Mesenchymal stem cell (in vitro differentiated cells and primary cell): ENCODE measurements at regions not wholly inside any gene's neighbourhood (a gene's known extent, or its start where the extent isn't known, plus 50 kb on each side); places are given as distances from the start of the nearest gene placed in this dataset.

Experiments
- DNase-seq: peaks from one replicate; pipeline ENCODE4 v3.0.0-alpha.2; 2013
- H2AFZ ChIP-seq: one replicate; pipeline ENCODE4 v1.6.1; 2013; ENCODE audit warnings: low read depth, mild to moderate bottlenecking, control low read depth, inconsistent platforms, low read length, moderate library complexity
- H2AK5ac ChIP-seq: 2 replicates; pipeline ENCODE4 v1.6.1; 2013; ENCODE audit warnings: low read length, moderate library complexity, mild to moderate bottlenecking, inconsistent platforms; ENCODE audit not compliant: severe bottlenecking
- H2BK120ac ChIP-seq: one replicate; pipeline ENCODE4 v1.6.1; 2013; ENCODE audit warnings: low read depth, mild to moderate bottlenecking, inconsistent platforms, low read length, moderate library complexity
- H2BK12ac ChIP-seq, 2 experiments: one replicate each; pipeline ENCODE4 v1.6.1; 2013; ENCODE audit warnings: inconsistent platforms in 2 of 2, low read length in 2 of 2, mild to moderate bottlenecking in 2 of 2, moderate library complexity in 2 of 2, control low read depth in 1 of 2
- H2BK15ac ChIP-seq: one replicate; pipeline ENCODE4 v1.6.1; 2013; ENCODE audit warnings: mild to moderate bottlenecking, low read depth, inconsistent platforms; ENCODE audit not compliant: poor library complexity, severe bottlenecking
- H2BK5ac ChIP-seq: 2 replicates; pipeline ENCODE4 v1.6.1; 2013; ENCODE audit warnings: low read depth, mild to moderate bottlenecking, low read length, control low read depth, inconsistent platforms; ENCODE audit not compliant: poor library complexity, severe bottlenecking
- H3K14ac ChIP-seq, 2 experiments: one replicate each; pipeline ENCODE4 v1.6.1; 2013; ENCODE audit warnings: inconsistent platforms in 2 of 2, low read length in 2 of 2, control low read depth in 1 of 2, mild to moderate bottlenecking in 1 of 2, moderate library complexity in 1 of 2
- H3K18ac ChIP-seq, 2 experiments: one replicate each; pipeline ENCODE4 v1.6.1; 2013; ENCODE audit warnings: inconsistent platforms in 2 of 2, low read length in 2 of 2, control low read depth in 1 of 2, low read depth in 1 of 2, mild to moderate bottlenecking in 1 of 2
- H3K23ac ChIP-seq, 2 experiments: one replicate each; pipeline ENCODE4 v1.6.1; 2013; ENCODE audit warnings: inconsistent platforms in 2 of 2, low read length in 2 of 2, mild to moderate bottlenecking in 2 of 2, moderate library complexity in 2 of 2, control low read depth in 1 of 2
- H3K27ac ChIP-seq: 2 replicates; pipeline ENCODE4 v1.5.1; 2013; ENCODE audit warnings: mild to moderate bottlenecking, moderate library complexity, low read length, control low read depth, inconsistent platforms; ENCODE audit not compliant: poor library complexity, severe bottlenecking
- H3K27me3 ChIP-seq, 2 experiments: 2 replicates each; pipeline versions ENCODE4 v1.6.1 to v1.7.0; 2013; ENCODE audit warnings: low read length in 2 of 2, mild to moderate bottlenecking in 2 of 2, moderate library complexity in 2 of 2, control low read depth in 1 of 2, inconsistent platforms in 1 of 2; ENCODE audit not compliant: control insufficient read depth in 1 of 2, insufficient read depth in 1 of 2
- H3K36me3 ChIP-seq, 2 experiments: 2 replicates each; pipeline versions ENCODE4 v1.6.1 to v1.7.0; 2013; ENCODE audit warnings: low read length in 2 of 2, control low read depth in 1 of 2, inconsistent platforms in 1 of 2, low read depth in 1 of 2, mild to moderate bottlenecking in 1 of 2; ENCODE audit not compliant: insufficient read depth in 2 of 2, control insufficient read depth in 1 of 2
- H3K4ac ChIP-seq, 2 experiments: one replicate each; pipeline ENCODE4 v1.6.1; 2013; ENCODE audit warnings: inconsistent platforms in 2 of 2, low read length in 2 of 2, mild to moderate bottlenecking in 2 of 2, moderate library complexity in 2 of 2, control low read depth in 1 of 2, low read depth in 1 of 2
- H3K4me1 ChIP-seq: 2 replicates; pipeline ENCODE4 v1.6.1; 2013; ENCODE audit warnings: low read depth, low read length, control low read depth; ENCODE audit not compliant: control insufficient read depth, insufficient read depth
- H3K4me2 ChIP-seq: 2 replicates; pipeline ENCODE4 v1.6.1; 2013; ENCODE audit warnings: low read length, mild to moderate bottlenecking, inconsistent platforms; ENCODE audit not compliant: poor library complexity, severe bottlenecking
- H3K4me3 ChIP-seq, 2 experiments: 2 replicates each; pipeline versions ENCODE4 v1.5.1 to v1.7.0; 2013; ENCODE audit warnings: low read length in 2 of 2, mild to moderate bottlenecking in 2 of 2, control low read depth in 1 of 2, low read depth in 1 of 2; ENCODE audit not compliant: insufficient read depth in 1 of 2
- H3K79me1 ChIP-seq: replicated peaks from 2 replicates; pipeline ENCODE4 v1.6.1; 2013; ENCODE audit warnings: mild to moderate bottlenecking, control low read depth, low read length, inconsistent platforms; ENCODE audit not compliant: poor library complexity, severe bottlenecking
- H3K9ac ChIP-seq: 2 replicates; pipeline ENCODE4 v1.7.0; 2013; ENCODE audit warnings: mild to moderate bottlenecking, low read length, moderate library complexity
- H3K9me3 ChIP-seq: 2 replicates; pipeline ENCODE4 v1.7.0; 2013; ENCODE audit warnings: mild to moderate bottlenecking, low read length; ENCODE audit not compliant: control insufficient read depth
- H4K8ac ChIP-seq: one replicate; pipeline ENCODE4 v1.6.1; 2013; ENCODE audit warnings: inconsistent platforms, mild to moderate bottlenecking, low read length, moderate library complexity
- H4K91ac ChIP-seq: one replicate; pipeline ENCODE4 v1.6.1; 2013; ENCODE audit warnings: mild to moderate bottlenecking, low read length, inconsistent platforms
- WGBS: methylation state at CpG from one replicate; pipeline ENCODE4 v1.1.7; 2013; ENCODE audit warnings: mixed read lengths; 5-methylcytosine and 5-hydroxymethylcytosine counted together

- no peak overlapping the region for H2BK15ac ChIP-seq
- no peak for DNase-seq
Measured at GRCh38 chr12:126076515-126076914, 1011.3 kb downstream of the AACS start.

DNA sequence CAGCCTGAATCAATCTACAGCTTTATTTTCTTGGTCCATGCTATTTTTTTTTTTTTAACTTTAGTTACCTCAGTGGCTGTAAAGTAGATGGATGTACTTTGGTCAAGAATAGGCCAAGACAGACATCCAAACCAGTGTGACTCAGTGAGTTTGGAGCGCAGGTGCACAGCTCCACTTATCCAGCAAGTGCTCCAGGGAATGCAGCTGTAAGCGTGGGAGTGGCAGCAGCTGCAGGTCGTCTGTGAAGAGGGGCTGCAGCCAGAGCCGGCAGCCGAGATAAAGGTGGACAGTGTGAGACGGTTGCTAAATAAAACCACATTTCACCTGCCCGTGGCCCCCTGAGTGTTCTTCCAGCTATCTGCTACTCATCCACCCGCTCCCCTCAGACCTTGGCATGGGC lies 1018.7 kb downstream of the AACS start:
- Histone ChIP-seq H2AFZ (no peak overlapping the region), H3K9me3 (peaks cover 7% of the 10 kb centered on the region), H3K18ac (no peak overlapping the region), H3K23ac (no peak overlapping the region), H3K79me1 (no peaks in the 10 kb centered on the region), H2BK120ac (no peak overlapping the region), H3K27me3 (no peaks in the 10 kb centered on the region), H3K4me2 (no peak overlapping the region), H3K14ac (no peak overlapping the region), H2BK15ac (no peak overlapping the region), H2AK5ac (no peak overlapping the region), H3K9ac (no peak overlapping the region), H4K8ac (no peak overlapping the region), H3K4me3 (no peak overlapping the region), H3K27ac (no peak overlapping the region), H3K4me1 (no peaks in the 10 kb centered on the region), H2BK12ac (no peak overlapping the region), H3K4ac (no peak overlapping the region), H3K36me3 (no peaks in the 10 kb centered on the region), H2BK5ac (no peak overlapping the region), H4K91ac (no peak overlapping the region)
- DNase-seq, result no peak
- 85% methylated on average over 7 of the region's 8 CpGs for WGBS

More at GRCh38 chr12:126076515-126076914, 1011.3 kb downstream of the AACS start:
- Histone ChIP-seq H3K4ac (no peak overlapping the region), H3K4me3 (no peak overlapping the region), H3K27ac (no peak overlapping the region), H3K4me1 (no peaks in the 10 kb centered on the region), H3K79me1 (no peaks in the 10 kb centered on the region), H3K27me3 (no peaks in the 10 kb centered on the region), H4K8ac (no peak overlapping the region), H3K9me3 (peaks cover 23% of the 10 kb centered on the region), H3K4me2 (no peak overlapping the region), H3K9ac (no peak overlapping the region), H2AFZ (no peak overlapping the region), H2BK5ac (no peak overlapping the region), H3K23ac (no peak overlapping the region), H2BK12ac (no peak overlapping the region), H3K36me3 (no peaks in the 10 kb centered on the region), H3K14ac (no peak overlapping the region), H2AK5ac (no peak overlapping the region), H2BK120ac (no peak overlapping the region), H3K18ac (no peak overlapping the region), H4K91ac (no peak overlapping the region)
- 42% methylated on average over 1 of the region's 1 CpG for WGBS

DNA sequence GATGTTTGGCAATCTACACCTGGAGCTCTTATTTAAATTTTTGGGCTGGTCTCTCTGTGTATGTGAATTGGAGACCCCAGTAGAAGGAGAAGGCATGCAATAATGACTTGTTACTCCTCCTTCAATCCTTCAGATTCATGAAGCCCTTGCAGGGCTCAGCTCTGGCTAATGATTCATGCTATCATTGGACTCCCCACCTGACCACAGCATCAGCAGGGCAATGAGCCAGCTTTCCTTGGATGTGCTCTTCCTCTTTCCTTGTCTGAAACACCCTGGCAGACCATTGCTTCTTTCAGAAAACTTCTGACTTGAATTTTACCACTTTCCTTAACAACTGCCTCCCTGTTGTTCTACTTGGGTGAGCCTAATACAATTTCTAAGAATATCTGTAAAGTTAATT lies 1019.2 kb downstream of the AACS start:
- H4K8ac ChIP-seq, result no peak overlapping the region
- H3K9me3 ChIP-seq, result peaks cover 10% of the 10 kb centered on the region
- no peak overlapping the region for H3K14ac ChIP-seq
- no peaks in the 10 kb centered on the region for H3K27me3 ChIP-seq
- H3K36me3 ChIP-seq, result no peaks in the 10 kb centered on the region
- H3K4me3 ChIP-seq, result no peak overlapping the region
- H4K91ac ChIP-seq, result no peak overlapping the region
- H2BK12ac ChIP-seq, result no peak overlapping the region
- no peak overlapping the region for H3K4ac ChIP-seq
- H2BK5ac ChIP-seq, result no peak overlapping the region
- no peak overlapping the region for H3K4me2 ChIP-seq
- no peak overlapping the region for H3K9ac ChIP-seq
- H2AK5ac ChIP-seq, result no peak overlapping the region
- no peak overlapping the region for H3K18ac ChIP-seq
- H2BK120ac ChIP-seq, result no peak overlapping the region
- H3K27ac ChIP-seq, result no peak overlapping the region
- H3K23ac ChIP-seq, result no peak overlapping the region
- no peak overlapping the region for H2BK15ac ChIP-seq
- H3K4me1 ChIP-seq, result no peaks in the 10 kb centered on the region
- no peak for DNase-seq
- H2AFZ ChIP-seq, result no peak overlapping the region
- H3K79me1 ChIP-seq, result no peaks in the 10 kb centered on the region

DNA sequence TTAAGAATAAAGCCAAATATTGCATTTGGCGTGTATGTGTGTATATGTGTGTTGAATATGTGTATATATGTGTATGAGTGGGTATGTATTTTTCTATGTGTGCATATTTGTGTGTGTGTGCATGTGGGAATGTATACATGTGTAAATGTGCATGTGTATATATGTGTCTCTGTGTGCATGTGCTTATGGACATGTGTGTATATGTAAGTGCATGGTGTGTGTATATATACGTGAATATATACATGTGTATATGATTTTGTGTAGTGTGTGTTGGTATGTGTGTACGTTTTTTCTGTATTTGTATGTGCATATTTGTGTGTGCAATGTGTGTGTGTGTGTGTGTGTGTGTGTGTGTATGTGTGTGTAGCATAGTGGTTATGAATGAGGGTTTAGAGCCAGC lies 1021.0 kb downstream of the AACS start:
- Histone ChIP-seq H3K23ac (no peak overlapping the region), H3K36me3 (no peaks in the 10 kb centered on the region), H3K4me3 (no peak overlapping the region), H3K4me2 (no peak overlapping the region), H4K8ac (no peak overlapping the region), H2BK12ac (no peak overlapping the region), H3K27me3 (no peaks in the 10 kb centered on the region), H3K18ac (no peak overlapping the region), H3K79me1 (no peaks in the 10 kb centered on the region), H2AK5ac (no peak overlapping the region), H3K9me3 (peaks cover 6% of the 10 kb centered on the region), H3K4me1 (no peaks in the 10 kb centered on the region), H3K27ac (no peak overlapping the region), H4K91ac (no peak overlapping the region), H2BK120ac (no peak overlapping the region), H3K9ac (no peak overlapping the region), H3K4ac (no peak overlapping the region), H2AFZ (no peak overlapping the region), H2BK5ac (no peak overlapping the region), H3K14ac (no peak overlapping the region), H2BK15ac (no peak overlapping the region)
- DNase-seq, result no peak
- 31% methylated on average over 3 of the region's 3 CpGs for WGBS
